HepG2 (cell line): ENCODE measurements at regions not wholly inside any gene's neighbourhood (a gene's known extent, or its start where the extent isn't known, plus 50 kb on each side); places are given as distances from the start of the nearest gene placed in this dataset.

Experiments
- ATAC-seq: fragments of 200-7000 bp; cut with Tn5 transposase; 3 replicates; pipeline ENCODE4 v1.9.1; 2020; ENCODE audit warnings: mild to moderate bottlenecking, moderate library complexity
- BruUV-seq: library from RNA; stranded (reverse); fragments of 400-500 nt; replicated peaks from 2 replicates; lab custom pipeline; 2021; lab: Mats Ljungman, UMichigan
- CTCF ChIA-PET: fragments of 300-600 bp; formaldehyde crosslinking; extraction: SDS; loops from one replicate; lab custom pipeline; 2021; ENCODE audit warnings: low total read pairs, inconsistent platforms, low intra/inter-chr PET ratio; lab: Yijun Ruan, JAX
- POLR2A ChIA-PET: fragments of 350-600 bp; sonication (Branson Sonifier 250); formaldehyde crosslinking; loops from one replicate; lab custom pipeline; 2020; ENCODE audit warnings: antibody characterized with exemption, inconsistent platforms; lab: Yijun Ruan, JAX
- DNase-seq: peaks from one replicate; pipeline ENCODE4 v3.0.0-alpha.2; 2015; ENCODE audit warnings: low spot score
- FAIRE-seq: peaks from 3 replicates; lab custom pipeline; 2011; peaks lifted over from hg19 to GRCh38; lab: Jason Lieb, UNC
- H2AFZ ChIP-seq: one replicate; pipeline ENCODE4 v1.6.1; 2011; ENCODE audit warnings: low read length, inconsistent platforms
- H3K27ac ChIP-seq: fragments of 300-600 bp; 3 replicates; pipeline ENCODE4 v1.8.0; 2011; ENCODE audit warnings: mixed run types, mild to moderate bottlenecking, mixed read lengths, low read length, inconsistent platforms; ENCODE audit not compliant: insufficient read depth; ENCODE audit errors: extremely low read length
- H3K27me3 ChIP-seq, 2 experiments: fragments of 200-600 bp in 1 of 2; 2 replicates in 1 of 2; 3 replicates in 1 of 2; pipeline versions ENCODE4 v1.6.0 to v1.8.0; 2011; ENCODE audit warnings: low read length in 2 of 2, mild to moderate bottlenecking in 2 of 2, moderate library complexity in 2 of 2, inconsistent platforms in 1 of 2; ENCODE audit not compliant: insufficient read depth in 2 of 2, control insufficient read depth in 1 of 2
- H3K36me3 ChIP-seq, 2 experiments: fragments of 200-600 bp in 1 of 2; replicated peaks in 1 of 2; 2 replicates in 1 of 2; 3 replicates in 1 of 2; pipeline versions ENCODE4 v1.5.1 to v1.8.0; 2011; ENCODE audit warnings: low read length in 2 of 2, inconsistent platforms in 1 of 2; ENCODE audit not compliant: insufficient read depth in 2 of 2, control insufficient read depth in 1 of 2
- H3K4me1 ChIP-seq: 2 replicates; pipeline ENCODE4 v1.5.1; 2012; ENCODE audit warnings: low read length, inconsistent platforms; ENCODE audit not compliant: insufficient read depth
- H3K4me2 ChIP-seq: 2 replicates; pipeline ENCODE4 v1.6.0; 2011; ENCODE audit warnings: low read depth, low read length, inconsistent platforms
- H3K4me3 ChIP-seq, 3 experiments: fragments of 200-600 bp in 1 of 3; sonication (generic), shearing (Covaris generic) in 1 of 3; replicated peaks in 1 of 3; 2 replicates each; pipeline ENCODE4 v1.5.1; 2011 to 2016; ENCODE audit warnings: low read length in 3 of 3, inconsistent platforms in 2 of 3, low read depth in 2 of 3, mild to moderate bottlenecking in 2 of 3, control low read depth in 1 of 3, mixed read lengths in 1 of 3; ENCODE audit not compliant: insufficient read depth in 1 of 3
- H3K79me2 ChIP-seq: one replicate; pipeline ENCODE4 v1.6.1; 2011; ENCODE audit warnings: low read length, inconsistent platforms; ENCODE audit not compliant: insufficient read depth
- H3K9ac ChIP-seq: 2 replicates; pipeline ENCODE4 v1.6.0; 2011; ENCODE audit warnings: mild to moderate bottlenecking, low read depth, low read length, inconsistent platforms; ENCODE audit not compliant: insufficient read depth
- H3K9me3 ChIP-seq: 2 replicates; pipeline ENCODE4 v1.5.1; 2012; ENCODE audit warnings: mild to moderate bottlenecking, low read length
- H4K20me1 ChIP-seq: 2 replicates; pipeline ENCODE4 v1.6.0; 2011; ENCODE audit warnings: inconsistent platforms, mild to moderate bottlenecking, low read length, moderate library complexity; ENCODE audit not compliant: insufficient read depth
- ARNT ChIP-seq: fragments of 450-650 bp; IDR thresholded peaks from 2 replicates; pipeline ENCODE4 v1.6.1; 2017
- MATR3 ChIP-seq: sonication (generic); formaldehyde crosslinking; IDR thresholded peaks from 2 replicates; pipeline ENCODE4 v1.4.0; 2020; ENCODE audit warnings: missing genetic modification reagents
- ZNF20 ChIP-seq: sonication (generic); formaldehyde crosslinking; IDR thresholded peaks from 2 replicates; pipeline ENCODE4 v1.4.0; 2020; ENCODE audit warnings: mild to moderate bottlenecking, moderate library complexity, missing genetic modification reagents
- ZNF329 ChIP-seq: sonication (generic); formaldehyde crosslinking; IDR thresholded peaks from 2 replicates; pipeline ENCODE4 v1.9.0; 2021; ENCODE audit warnings: low read depth, mild to moderate bottlenecking, missing genetic modification reagents
- ZNF574 ChIP-seq: sonication (generic); formaldehyde crosslinking; IDR thresholded peaks from 2 replicates; pipeline ENCODE4 v1.4.0; 2020; ENCODE audit warnings: missing genetic modification reagents
- WGBS: methylation state at CpG from one replicate; pipeline ENCODE4 v1.1.6; 2017; ENCODE audit warnings: low lambda C conversion rate; 5-methylcytosine and 5-hydroxymethylcytosine counted together
- in situ Hi-C: cut with HindIII; loops from 2 replicates; pipeline ENCODE4 v1.10.0; 2017; ENCODE audit warnings: low pct_unique_long_range_greater_than_20kb; ENCODE audit not compliant: extremely low pct_ligation_motif_present
- intact Hi-C: fragments of 100-400 bp; cut with micrococcal nuclease; formaldehyde crosslinking; loops from one replicate; pipeline ENCODE4 v1.10.0; 2022; ENCODE audit not compliant: unreplicated experiment
- TF ChIP-seq, protein P1 (sequence below): IDR thresholded peaks from 2 replicates; pipeline ENCODE4 v1.6.1; 2016; ENCODE audit warnings: missing biosample characterization, missing genetic modification reagents, low read depth

DNA sequence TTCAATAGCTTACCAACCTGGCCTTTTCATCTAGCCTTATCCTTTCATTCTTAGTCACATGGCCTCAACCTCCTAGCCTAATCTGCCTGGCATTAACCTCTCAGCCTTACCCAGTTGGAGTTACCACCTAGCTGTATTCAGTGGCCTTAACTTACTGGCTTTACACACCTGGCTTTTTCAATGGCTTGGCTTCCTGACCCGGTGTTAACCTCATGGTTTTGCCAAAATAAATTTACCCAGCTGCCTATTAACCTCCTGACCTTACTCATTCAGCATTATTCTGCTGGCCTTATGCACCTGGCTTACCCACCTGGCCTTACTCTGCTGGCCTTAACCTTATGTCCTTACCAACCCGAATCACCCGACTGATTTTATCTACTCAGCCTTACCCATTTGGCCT lies 135.5 kb upstream of the ZSWIM2 start (continued):
- TF ChIP-seq ZNF574 (CRISPR knock-in tag) (no peak), ZNF20 (no peak), ARNT (no peak)
- TF ChIP-seq, protein P1, sequence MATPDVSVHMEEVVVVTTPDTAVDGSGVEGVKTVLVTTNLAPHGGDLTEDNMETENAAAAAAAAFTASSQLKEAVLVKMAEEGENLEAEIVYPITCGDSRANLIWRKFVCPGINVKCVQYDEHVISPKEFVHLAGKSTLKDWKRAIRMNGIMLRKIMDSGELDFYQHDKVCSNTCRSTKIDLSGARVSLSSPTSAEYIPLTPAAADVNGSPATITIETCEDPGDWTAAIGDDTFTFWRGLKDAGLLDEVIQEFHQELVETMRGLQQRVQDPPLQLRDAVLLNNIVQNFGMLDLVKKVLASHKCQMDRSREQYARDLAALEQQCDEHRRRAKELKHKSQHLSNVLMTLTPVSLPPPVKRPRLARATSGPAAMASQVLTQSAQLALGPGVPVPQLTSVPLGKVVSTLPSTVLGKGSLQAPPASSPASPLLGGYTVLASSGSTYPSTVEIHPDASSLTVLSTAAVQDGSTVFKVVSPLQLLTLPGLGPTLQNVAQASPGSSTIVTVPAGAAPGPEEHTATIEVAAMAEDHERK: no peak

GRCh38 chr2:186980787-186981550 lies 132.0 kb upstream of the ZSWIM2 start:
- ChIA-PET POLR2A (no interaction called here), CTCF (no interaction called here)
- H4K20me1 ChIP-seq: no peaks in the 10 kb centered on the region
- no peak overlapping the region for H3K9ac ChIP-seq
- H3K36me3 ChIP-seq: no peaks in the 10 kb centered on the region
- WGBS: 6% methylated on average over 11 of the region's 11 CpGs
- ATAC-seq: no peak
- TF ChIP-seq ZNF329 (no peak), MATR3 (no peak)
- H3K4me2 ChIP-seq: no peak overlapping the region
- no peak for DNase-seq
- H3K9me3 ChIP-seq: no peaks in the 10 kb centered on the region
- FAIRE-seq: no peak
- no TSS peak for BruUV-seq
- H3K4me1 ChIP-seq: no peaks in the 10 kb centered on the region
- H3K27me3 ChIP-seq: peaks cover 0 to 11% of the 10 kb centered on the region in 2 experiments; a peak in 3 of 5 replicates
- no peak overlapping the region for H3K4me3 ChIP-seq
- intact Hi-C loops: no loop called here
- H3K79me2 ChIP-seq: no peaks in the 10 kb centered on the region
- in situ Hi-C loops: no loop called here
- no peak overlapping the region for H2AFZ ChIP-seq
- no peak overlapping the region for H3K27ac ChIP-seq
